Daoy (cell line): ENCODE measurements at regions not wholly inside any gene's neighbourhood (a gene's known extent, or its start where the extent isn't known, plus 50 kb on each side); places are given as distances from the start of the nearest gene placed in this dataset.

Experiments used
- DNase-seq: peaks from one replicate; pipeline ENCODE4 v3.0.0-alpha.2; 2015; ENCODE audit warnings: low read depth

DNA sequence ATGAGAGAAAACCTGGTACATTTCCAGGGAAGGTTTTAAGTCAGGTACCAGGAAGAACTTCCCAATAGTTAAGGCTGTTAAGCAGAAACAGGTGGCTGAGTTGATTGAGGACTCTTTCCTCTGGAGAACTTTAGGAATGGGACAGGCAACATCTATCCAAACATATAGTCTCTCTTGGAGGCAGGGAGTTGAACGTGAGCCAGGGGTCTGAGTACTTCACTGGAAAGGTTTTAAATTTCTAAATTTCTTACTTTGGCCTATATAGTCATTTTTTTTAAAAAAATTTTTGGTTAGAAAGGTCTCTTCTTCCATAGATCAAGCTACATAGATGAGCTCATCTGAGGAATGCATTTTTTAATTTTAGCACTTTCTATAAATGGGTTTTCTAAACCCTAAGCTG is 261.4 kb upstream of the TCF4 start:
- no peak for DNase-seq

DNA sequence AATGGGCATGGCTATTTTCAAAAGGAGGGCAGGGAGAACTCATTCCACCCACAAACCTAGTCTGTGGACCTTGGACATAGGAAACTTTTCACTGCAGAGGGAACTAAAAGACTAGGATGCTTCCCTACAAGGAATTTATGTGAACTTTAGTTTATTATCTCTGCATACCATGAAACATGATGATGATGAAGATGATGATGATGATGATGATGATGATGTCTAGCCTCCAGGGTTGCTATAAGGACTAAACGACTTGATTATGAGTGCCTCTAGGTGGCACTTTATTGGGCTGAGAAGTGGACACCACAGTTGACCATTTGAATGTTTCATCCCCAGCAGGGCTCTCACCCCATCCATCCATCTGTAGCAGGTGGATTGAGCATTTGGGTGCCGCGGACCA is 260.0 kb upstream of the TCF4 start:
- DNase-seq: no peak

DNA sequence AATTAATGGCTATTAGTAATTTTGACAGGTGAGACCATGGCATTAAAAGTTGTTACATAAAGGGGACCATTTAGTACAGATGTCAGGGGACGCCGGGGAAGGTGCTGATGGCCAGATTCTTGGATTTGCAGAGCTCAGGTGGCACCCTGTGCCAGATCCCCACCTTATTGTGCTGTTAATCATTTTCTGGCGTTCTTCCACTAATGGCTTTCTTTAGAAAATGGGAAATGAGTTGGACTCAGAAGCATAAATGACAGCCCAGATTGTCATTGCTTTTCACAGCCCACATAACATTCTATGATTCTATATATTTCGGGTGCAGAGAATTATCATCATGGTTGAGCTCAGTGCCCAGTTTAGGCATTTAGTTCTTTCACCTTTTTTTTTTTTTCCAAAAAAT is 257.2 kb upstream of the TCF4 start:
- no peak for DNase-seq

DNA sequence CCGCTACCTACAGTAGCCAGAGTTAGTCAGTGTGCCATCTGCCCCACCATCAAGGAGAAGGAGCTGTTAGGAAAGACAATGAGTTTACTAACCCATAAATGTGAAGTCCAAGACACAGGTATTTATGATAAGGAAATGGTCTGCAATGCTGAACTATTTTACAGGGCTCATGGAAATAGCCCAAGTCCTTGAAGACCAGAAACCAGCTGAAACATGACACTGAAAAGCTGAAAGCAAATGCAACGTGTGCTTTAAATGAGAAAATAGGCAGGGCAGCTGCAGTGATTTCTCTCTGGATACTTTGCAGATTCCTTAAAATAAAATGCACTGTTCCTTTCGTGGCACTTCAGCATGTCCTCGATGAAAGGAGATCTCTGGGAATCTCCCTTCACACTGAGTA is 256.4 kb upstream of the TCF4 start:
- no peak for DNase-seq

DNA sequence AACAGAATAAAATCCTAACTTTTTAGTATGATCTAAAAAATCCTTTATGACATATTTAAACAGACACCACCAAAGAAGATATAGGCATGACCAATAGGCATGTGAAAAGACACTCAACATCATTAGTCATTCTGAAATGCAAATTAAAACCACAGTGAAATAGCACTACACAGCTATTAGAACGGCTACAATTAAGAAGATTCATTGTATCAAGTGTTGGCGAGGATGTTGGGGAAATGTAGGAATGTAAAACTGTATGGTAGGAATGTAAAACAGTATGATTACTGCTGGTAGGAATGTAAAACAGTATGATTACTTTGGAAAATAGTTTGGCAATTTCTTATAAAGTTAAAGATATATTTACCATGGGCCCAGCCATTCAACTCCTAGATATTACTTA is 253.3 kb upstream of the TCF4 start:
- DNase-seq: no peak

DNA sequence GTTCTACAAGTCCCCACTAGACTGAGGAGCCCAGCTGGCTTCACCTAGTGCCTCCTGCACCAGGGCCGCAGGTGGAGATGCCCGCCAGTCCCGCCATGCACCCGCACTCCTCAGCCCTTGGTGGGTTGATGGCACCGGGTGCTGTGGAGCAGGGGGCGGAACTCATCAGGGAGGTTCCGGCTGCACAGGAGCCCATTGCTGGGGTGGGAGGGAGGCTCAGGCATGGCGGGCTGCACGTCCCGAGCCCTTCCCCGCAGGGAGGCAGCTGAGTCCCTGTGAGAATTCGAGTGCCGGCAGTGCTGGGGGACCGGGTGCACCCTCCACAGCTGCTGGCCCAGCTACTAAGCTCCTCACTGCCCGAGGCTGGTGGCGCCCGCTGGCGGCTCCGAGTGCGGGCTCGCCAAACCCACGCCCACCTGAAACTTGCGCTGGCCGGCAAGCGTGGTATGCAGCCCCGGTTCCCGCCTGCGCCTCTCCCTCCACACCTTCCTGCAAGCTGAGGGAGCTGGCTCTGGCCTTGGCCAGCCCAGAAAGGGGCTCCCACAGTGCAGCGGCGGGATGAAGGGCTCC is 252.7 kb upstream of the TCF4 start:
- no peak for DNase-seq

DNA sequence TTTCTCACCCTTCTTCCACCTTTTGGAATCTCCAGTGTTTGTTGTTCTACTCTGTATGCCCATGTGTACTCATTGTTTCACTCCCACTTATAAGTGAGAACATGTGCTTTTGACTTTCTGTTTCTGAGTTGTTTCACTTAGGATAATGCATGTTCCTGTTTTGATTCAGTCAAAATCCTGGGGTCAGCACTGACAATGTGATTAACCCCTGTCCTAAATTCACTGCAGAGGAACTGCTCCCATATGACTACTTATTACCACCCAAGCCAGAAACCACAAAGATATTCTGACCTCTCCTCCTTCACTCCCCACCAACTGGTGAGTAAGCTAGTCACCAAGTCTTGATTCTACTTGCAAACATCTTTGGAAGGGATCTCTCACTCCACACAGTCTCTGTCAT is 251.4 kb upstream of the TCF4 start:
- peak; percentile 60 for DNase-seq

DNA sequence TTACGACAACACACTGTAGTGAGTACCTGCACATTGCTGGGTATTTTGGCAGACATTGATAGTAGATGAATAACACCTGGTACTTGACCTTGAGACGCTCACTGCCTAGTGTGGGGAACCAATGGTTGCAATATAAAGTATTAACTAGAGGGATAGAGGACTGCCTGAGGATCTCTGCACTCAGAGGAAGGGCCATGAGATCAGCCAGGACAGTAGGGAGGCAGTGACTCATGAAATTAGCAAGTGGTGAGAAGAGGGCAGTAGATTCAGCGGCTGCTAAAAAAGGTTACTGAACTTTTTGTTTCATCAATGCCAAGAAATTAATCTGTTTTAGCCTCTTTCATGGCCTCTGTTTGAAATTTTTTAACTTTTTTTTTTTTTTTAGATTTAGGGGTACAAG is 250.8 kb upstream of the TCF4 start:
- DNase-seq: peak; percentile 57

DNA sequence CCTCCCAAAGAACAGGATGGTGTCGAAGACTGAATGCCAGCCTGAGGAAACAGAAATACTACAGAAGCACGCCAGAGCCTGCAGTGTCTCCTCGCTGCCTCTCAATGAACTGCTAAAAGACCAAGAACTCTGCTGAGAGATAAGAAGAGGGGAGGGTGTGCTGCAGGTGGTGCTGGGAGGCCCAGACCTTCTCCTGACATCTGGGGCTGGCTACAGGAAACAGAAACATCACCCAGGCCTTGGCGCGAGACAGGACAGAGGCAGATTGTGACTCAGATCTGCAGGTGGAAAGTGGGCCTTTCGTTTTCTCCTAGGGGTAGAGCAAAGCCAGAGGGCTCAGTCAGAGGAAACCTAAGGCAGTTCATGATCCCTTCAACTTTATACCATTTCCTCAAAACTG is 250.3 kb upstream of the TCF4 start:
- DNase-seq: peak; percentile 28

DNA sequence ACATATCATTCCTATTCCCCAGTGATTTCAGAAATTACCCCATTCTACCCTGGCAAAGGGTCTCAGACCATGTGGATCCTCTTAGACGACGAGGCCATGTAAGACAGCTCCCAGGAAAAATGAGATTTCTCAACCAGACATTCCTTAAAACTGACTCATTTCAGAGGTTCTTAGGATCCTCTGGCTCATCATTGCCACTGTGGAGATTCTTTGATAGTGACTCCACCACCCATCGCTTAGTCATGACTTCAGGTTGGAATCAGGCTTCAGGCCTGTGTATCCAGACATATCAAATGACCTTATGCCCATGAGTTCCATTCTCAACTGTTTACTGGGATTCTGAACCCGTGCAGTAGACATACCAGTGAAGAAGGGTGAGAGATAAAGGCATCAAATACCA is 245.6 kb upstream of the TCF4 start:
- DNase-seq: peak; percentile 94

DNA sequence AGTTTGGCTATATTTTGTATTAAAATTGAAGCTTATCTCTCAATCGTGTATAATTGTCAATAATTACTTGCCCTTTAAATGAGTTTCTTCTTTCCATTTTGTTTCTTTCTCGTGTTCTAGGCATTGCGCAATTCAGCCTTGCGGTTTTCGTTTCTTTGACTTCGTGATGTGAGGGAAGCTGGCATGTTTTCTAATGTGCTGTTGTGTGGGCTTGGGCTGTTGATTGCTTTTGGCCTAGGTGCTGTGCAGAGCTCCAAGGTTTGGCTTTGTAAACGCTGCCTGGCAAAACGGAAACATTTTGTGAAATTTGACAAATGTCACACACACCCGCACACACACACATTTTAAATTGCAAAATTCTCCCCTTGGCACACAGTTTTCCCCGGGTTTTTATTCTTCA is 242.6 kb upstream of the TCF4 start:
- DNase-seq: no peak

DNA sequence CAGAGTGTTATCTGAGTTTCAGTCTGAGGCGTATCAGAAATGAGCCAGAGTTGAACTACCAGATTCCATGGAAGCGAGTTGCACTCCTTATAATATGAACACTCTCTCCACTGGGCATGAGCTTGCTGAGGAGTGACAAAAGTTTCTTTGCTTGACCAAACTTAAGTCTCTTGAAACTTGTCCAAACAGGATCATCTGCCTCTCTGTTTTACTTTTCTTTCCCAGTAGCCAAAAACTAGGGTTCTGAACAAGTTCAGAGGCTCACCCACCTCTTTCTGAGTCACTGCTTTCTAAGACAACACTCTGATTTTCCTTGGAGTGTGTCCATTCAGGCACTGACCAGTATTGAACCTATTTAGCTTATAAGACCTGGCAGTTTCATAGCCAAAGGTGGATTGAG is 233.2 kb upstream of the TCF4 start:
- no peak for DNase-seq

DNA sequence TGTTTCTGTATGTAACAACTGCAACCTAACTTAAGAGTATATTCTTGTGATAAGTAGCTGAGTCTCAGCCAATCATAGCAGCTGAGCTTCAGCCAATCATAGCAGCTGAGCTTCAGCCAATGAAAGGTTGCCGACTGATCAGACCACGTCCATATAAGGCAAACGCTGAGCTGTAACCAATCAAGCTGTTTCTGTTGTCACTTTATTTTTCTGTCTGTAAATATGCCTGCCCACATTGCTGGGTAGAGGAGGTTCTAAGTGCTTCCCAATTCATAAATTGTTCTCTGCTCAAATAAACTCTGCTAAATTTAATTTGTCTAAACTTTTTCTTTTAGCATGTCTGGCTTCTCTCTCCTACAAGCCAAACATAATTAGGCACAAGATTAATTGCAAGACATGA is 231.5 kb upstream of the TCF4 start:
- DNase-seq: no peak

DNA sequence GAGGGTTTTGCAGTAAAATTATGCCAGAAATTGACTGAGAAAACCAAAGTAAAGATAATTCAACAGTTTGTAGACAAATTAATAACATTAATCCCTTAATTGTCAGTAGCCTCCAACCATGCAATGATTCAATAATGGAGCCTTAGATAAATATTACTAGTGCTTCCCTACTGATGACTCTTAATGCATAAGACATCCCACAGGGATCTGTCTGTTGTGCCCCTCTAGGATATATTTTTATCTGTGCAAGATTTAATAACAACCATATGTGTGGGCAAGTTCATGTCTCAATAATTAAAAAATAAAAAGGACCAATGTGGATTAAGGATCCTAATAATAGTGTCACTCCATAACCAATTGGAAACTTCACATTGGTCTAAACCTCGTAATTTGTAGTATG is 230.3 kb upstream of the TCF4 start:
- DNase-seq: no peak

DNA sequence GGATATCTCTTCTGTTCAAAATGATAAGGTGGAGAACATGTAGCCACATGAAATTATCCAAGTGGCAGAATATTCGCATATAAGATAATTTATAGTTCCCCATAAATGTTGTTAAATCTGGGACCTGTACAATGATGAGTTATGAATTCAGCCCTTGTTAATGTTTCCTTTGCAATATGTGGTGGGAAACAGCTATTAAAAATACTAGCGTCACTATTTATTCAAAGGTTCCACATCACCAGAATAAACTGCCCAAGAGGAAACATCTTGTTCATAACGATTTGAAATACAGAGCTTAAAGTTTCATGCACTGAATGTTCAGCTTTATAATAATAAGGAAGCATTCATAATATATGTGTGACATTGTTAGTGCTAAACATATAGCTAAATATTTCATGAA is 223.9 kb upstream of the TCF4 start:
- no peak for DNase-seq

DNA sequence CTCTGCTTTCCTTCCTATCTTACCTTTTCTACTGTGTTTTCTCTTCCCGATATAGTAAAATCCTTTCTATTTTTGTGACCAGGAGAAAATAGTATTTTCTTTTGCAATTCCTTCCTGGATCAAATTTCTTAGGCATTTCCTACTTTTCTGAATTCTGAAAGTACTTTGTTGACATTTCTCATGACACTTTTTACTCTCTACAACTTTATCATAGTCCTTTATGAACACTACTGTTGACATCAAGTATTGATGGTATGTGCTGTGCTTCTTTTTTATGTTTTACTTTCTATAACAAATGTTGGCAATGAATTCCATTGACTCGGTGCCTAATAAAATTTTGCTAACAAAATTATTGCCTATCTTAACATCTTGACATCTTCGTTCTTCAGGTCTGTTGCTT is 217.7 kb upstream of the TCF4 start:
- no peak for DNase-seq

DNA sequence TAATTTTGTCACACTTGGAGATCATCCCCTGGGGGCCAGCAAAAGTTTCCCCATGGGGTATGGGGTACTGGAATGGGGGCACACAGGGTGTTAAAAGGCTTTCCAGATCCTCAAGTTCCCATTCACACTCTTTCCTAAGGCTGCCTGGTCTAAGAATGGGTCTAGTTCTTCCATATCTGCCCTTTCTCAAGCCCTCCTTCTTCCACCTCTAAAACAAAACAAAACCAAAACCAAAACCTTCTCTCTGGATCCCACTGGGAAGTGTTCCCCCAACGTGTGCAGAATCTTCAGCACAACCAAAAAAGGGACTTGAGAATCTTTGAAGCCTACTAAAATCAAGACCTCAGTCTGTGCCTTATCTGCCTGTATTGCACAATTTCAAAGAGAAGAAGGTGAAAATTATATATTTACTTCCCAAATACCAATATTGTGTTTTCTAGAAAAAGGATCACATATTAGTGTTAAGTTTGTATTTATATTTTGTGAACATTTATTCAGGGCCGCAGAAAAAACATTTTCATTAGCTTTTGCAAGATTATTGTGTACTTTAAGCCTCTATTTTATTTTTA is 207.2 kb upstream of the TCF4 start:
- no peak for DNase-seq

DNA sequence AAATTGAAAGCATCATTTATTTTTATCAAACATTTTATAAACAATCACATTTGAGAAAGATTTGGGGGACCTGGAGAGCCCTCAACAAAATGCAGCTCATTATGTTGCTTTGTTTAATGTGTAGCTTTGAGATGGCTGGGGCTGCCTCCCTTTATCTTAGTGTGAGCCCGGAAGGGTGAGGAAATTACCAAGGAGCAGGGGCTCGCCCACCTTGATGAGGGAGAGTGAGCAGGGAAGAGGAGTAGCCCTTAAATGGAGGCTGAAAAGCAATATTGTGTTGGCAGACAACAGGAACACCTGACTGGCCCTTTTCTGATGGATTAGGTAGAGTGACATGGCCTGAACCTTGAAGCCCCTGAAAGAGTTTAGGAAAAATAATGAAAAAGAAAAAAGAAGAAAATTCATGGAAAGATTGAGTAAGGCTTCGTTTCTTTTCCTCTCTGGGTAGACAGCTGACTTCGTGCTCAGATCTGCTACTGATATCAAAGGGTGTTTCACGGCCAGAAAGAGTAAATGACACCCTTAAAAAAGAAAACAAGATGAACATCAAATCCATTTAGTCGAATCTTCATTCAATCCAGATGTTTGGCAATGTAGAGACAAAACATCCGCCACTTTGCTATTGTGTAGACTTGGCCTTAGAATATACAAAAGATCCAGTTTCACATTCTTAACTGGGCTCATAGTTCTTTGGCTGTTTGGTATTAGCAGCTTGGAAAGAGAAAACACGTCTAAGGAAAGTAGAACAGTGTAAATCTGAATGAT is 206.5 kb upstream of the TCF4 start:
- DNase-seq: no peak

DNA sequence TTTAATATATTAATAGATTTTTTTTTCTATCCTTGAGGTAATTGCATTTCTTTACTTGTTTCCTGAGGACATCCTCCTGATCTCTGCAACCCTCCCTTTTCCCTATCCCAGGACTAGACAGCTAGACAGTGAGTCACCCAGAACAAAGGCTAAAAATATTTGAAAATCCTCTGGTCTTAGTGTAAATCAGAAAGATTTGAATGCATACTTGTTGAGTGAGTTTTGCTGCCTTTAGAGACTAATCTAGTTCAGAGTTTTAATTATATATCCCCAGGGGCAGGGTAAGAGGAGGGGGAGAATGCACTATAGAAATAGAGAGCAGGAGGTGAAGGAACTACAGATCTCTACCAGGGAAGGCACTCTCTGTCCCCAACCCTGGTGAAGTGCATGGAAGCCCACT is 202.3 kb upstream of the TCF4 start:
- peak; percentile 52 for DNase-seq

DNA sequence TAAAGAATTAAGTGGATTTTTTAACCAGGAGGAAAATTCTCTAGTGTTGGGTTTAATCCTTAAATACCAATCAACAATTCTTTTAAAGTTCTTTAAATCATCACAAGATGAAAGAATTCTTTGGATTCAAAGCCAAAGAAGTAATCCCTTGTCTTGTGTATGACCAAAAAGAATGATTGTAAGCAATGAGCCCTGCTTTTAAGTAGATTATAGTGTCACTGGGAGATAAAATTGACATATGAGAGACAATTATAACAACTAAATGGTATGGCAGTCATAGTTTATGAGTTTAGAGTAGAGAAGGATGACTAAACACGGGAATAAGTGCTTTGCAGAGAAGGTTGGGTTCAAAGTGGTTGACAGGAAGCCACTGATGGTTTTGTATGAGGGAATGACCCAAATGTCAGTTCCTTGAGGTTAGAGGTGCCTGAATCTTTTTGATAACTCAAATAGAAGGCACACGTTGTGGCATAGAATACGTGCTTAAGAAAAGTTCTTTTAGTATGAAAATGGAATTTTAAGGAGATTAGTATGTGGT is 199.6 kb upstream of the TCF4 start:
- no peak for DNase-seq

DNA sequence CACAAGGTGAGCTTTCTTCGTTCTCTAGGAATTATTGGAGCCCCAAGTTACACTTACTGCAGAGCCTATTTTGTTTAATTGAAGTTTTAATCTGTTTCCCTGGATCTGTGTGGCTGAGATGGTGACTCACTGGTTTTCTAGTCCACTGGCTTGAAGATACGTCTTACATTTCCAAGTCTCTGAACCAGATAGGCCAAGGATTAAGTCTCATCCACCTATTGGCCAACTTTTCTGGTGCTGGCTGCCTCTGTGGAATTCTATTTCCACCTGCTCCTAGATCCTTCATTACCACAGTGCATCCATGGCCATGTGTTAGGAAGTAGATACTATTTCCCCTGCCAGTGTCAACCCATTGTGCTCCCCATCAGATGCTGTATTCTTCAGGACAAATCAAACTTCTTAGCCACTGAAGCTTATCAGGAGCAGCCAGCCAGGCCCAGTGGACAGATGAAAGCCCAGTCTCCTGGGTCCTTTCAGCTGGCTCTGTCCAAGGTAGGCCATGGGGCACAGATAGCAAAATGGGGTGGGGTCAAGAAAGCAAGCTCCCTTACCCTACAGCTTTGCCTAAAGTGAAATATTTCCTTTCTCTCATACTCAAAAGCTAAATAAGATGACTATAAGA is 198.8 kb upstream of the TCF4 start:
- no peak for DNase-seq

DNA sequence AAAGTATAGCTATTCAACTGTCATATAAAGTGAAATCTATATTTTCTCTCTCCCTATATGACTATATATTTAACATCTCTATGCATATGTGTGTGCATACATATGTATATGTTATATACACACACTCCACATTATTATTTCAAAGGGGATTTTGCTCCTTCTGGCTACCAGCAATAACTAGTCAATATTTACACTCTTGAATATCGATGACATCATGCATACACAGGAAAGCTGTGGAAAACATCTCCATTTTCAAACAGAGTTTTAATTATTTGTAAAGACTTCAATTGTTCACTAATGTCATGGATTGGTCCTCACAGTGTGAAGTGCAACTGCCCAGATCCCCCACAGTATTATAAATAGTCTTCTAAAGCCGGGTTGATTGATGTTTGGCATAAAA is 195.9 kb upstream of the TCF4 start:
- no peak for DNase-seq

DNA sequence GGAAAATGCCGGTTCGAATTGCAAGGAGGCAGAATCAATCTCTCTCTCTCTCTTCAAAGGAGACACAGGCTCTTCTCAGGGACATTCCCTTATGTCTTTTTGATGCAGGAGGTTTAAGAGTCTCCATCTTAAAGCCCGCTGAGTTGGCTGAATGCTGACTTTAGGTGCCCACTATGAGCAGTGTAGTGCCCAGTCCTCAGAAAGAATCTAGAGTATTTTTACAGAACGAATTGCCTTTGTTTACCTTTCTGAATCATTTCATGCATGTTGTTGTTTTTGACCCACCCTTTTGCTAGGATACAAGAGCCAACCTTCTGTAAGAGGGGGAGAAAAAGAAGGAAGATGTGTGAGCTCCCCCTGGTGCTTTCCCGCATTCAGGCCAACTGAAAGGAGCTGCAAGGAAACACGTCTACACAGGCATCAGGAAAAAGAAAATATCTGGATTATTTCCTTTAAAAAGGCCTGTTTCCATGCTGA is 193.5 kb upstream of the TCF4 start:
- DNase-seq: peak; percentile 61
